B cell (primary cell): ENCODE measurements at regions not wholly inside any gene's neighbourhood (a gene's known extent, or its start where the extent isn't known, plus 50 kb on each side); places are given as distances from the start of the nearest gene placed in this dataset.

Experiments
- EZH2 ChIP-seq: IDR thresholded peaks from 2 replicates; pipeline ENCODE4 v1.6.1; 2012; ENCODE audit warnings: borderline replicate concordance, low read depth, mild to moderate bottlenecking, moderate library complexity, low read length; ENCODE audit not compliant: insufficient read depth, poor library complexity, severe bottlenecking
- TF ChIP-seq, protein P1 (sequence below): fragments of 200-600 bp; IDR thresholded peaks from one replicate; pipeline ENCODE4 v1.8.0; 2022; ENCODE audit warnings: antibody characterized with exemption, mild to moderate bottlenecking

DNA sequence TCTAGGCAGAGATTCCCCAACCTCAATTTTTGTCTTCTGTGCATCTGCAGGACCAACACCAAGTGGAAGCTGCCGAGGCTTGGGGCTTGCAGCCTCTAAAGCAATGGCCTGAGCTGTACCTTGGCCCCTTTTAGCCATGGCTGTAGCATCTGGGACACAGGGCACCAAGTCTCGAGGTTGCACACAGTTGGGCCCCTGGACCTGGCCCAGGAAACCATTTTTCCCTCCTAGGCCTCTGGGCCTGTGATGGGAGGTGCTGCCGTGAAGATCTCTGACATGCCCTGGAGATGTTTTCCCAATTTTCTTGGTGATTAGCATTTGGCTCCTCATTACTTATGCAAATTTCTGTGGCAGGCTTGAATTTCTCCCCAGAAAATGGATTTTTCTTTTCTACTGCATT, 105.7 kb upstream of the LDAH start:
- TF ChIP-seq, protein P1, sequence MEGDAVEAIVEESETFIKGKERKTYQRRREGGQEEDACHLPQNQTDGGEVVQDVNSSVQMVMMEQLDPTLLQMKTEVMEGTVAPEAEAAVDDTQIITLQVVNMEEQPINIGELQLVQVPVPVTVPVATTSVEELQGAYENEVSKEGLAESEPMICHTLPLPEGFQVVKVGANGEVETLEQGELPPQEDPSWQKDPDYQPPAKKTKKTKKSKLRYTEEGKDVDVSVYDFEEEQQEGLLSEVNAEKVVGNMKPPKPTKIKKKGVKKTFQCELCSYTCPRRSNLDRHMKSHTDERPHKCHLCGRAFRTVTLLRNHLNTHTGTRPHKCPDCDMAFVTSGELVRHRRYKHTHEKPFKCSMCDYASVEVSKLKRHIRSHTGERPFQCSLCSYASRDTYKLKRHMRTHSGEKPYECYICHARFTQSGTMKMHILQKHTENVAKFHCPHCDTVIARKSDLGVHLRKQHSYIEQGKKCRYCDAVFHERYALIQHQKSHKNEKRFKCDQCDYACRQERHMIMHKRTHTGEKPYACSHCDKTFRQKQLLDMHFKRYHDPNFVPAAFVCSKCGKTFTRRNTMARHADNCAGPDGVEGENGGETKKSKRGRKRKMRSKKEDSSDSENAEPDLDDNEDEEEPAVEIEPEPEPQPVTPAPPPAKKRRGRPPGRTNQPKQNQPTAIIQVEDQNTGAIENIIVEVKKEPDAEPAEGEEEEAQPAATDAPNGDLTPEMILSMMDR: no peak
- no peak for TF ChIP-seq EZH2
